Fibroblast of pulmonary artery (primary cell): ENCODE measurements at regions not wholly inside any gene's neighbourhood (a gene's known extent, or its start where the extent isn't known, plus 50 kb on each side); places are given as distances from the start of the nearest gene placed in this dataset.

Experiments
- DNase-seq: peaks from one replicate; pipeline ENCODE4 v3.0.0-alpha.2; 2010; ENCODE audit warnings: low read depth
- H3K4me3 ChIP-seq: replicated peaks from 2 replicates; pipeline ENCODE4 v1.5.1; 2011; ENCODE audit warnings: low read depth, mild to moderate bottlenecking, control low read depth, low read length, moderate library complexity
- CTCF ChIP-seq: IDR thresholded peaks from 2 replicates; pipeline ENCODE4 v1.5.1; 2011; ENCODE audit warnings: mild to moderate bottlenecking, control low read depth, low read length, inconsistent platforms; ENCODE audit errors: missing control alignments

GRCh38 chr4:42271096-42271495 is 118.6 kb upstream of the BEND4 start:
- TF ChIP-seq CTCF, result no peak
- no peak overlapping the region for H3K4me3 ChIP-seq
- no peak for DNase-seq

- H3K4me3 ChIP-seq, result no peak overlapping the region
- no peak for TF ChIP-seq CTCF
- DNase-seq, result no peak
Measured at GRCh38 chr4:42277291-42277690, 120.0 kb upstream of the SHISA3 start.

- TF ChIP-seq CTCF, result no peak
- no peak for DNase-seq
- H3K4me3 ChIP-seq, result no peak overlapping the region
Measured at GRCh38 chr4:42278709-42279324, 118.5 kb upstream of the SHISA3 start.

GRCh38 chr4:42280327-42281095 is 116.8 kb upstream of the SHISA3 start:
- peak; percentile 57 for DNase-seq
- TF ChIP-seq CTCF, result peak; percentile 82
- H3K4me3 ChIP-seq, result no peak overlapping the region

GRCh38 chr4:42281324-42282020 is 115.8 kb upstream of the SHISA3 start:
- no peak overlapping the region for H3K4me3 ChIP-seq
- DNase-seq, result no peak
- no peak for TF ChIP-seq CTCF

- peak; percentile 87 for DNase-seq
- peak; percentile 68 for TF ChIP-seq CTCF
- no peak overlapping the region for H3K4me3 ChIP-seq
Measured at GRCh38 chr4:42282081-42282901, 115.0 kb upstream of the SHISA3 start.
